ENCODE measurements at regions not wholly inside any gene's neighbourhood (a gene's known extent, or its start where the extent isn't known, plus 50 kb on each side); places are given as distances from the start of the nearest gene placed in this dataset.

DNA sequence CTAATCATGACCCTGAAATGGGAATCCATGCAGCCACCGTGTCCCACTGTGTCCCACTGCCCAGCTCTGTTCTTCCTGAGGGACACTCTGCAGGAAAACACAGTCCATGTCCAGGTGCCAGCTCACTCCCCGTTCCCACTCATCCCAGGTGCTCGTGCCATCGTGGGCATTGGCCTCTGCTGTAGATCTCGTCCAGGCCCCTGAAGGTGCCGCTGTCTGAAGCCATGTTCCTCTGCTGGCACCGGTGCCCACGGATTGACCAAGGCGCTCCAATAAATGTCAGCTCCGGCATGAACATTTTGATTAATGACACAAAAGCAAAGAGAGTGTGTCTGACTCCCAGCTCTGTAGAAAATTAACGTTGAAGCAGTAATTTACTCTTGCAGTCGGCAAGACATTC, 280.1 kb upstream of the SALL3 start:
- TF ChIP-seq, protein P1, sequence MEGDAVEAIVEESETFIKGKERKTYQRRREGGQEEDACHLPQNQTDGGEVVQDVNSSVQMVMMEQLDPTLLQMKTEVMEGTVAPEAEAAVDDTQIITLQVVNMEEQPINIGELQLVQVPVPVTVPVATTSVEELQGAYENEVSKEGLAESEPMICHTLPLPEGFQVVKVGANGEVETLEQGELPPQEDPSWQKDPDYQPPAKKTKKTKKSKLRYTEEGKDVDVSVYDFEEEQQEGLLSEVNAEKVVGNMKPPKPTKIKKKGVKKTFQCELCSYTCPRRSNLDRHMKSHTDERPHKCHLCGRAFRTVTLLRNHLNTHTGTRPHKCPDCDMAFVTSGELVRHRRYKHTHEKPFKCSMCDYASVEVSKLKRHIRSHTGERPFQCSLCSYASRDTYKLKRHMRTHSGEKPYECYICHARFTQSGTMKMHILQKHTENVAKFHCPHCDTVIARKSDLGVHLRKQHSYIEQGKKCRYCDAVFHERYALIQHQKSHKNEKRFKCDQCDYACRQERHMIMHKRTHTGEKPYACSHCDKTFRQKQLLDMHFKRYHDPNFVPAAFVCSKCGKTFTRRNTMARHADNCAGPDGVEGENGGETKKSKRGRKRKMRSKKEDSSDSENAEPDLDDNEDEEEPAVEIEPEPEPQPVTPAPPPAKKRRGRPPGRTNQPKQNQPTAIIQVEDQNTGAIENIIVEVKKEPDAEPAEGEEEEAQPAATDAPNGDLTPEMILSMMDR (optimal IDR thresholded peaks at IDR 0.05 in 1 of 3, IDR thresholded peaks at IDR 0.05 in 1 of 3, conservative IDR thresholded peaks at IDR 0.05 in 1 of 3; ENCODE audit: extremely low read depth in 1 of 3, insufficient read depth in 2 of 3, low read length in 3 of 3): no peak
- TF ChIP-seq EZH2 (IDR thresholded peaks at IDR 0.05; ENCODE audit: low read length): no peak

Data from keratinocyte (primary cell).